ENCODE measurements at regions not wholly inside any gene's neighbourhood (a gene's known extent, or its start where the extent isn't known, plus 50 kb on each side); places are given as distances from the start of the nearest gene placed in this dataset.

- POLR2A ChIA-PET, result no interaction called here
- CTCF ChIA-PET, result no interaction called here
Measured at GRCh38 chr4:157896726-157897125, 276.1 kb downstream of the GASK1B start.

DNA sequence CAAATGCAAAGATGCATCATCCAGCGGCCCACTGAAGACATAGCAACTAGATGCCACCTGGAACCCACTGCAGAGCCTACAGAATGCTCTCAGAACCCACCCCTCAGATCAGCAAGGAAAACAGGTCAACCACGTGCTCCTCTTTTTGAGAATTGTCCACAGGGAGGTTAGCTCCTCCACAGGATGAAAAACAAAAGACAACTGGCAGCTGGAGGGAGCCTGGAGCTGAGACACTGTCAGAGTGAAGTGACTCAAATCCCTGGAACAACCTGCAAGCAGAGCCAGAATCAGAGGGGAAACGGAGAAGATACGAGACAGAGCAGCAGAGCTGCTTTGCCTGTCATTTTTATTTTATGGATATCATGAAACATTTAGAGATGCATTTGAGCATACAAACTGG is 277.6 kb downstream of the GASK1B start:
- POLR2A ChIA-PET, result no interaction called here

GRCh38 chr4:157889788-157890187 is 283.0 kb downstream of the GASK1B start:
- ChIA-PET POLR2A (no interaction called here), CTCF (no interaction called here)

More for the DNA sequence above, 277.6 kb downstream of the GASK1B start:
- CTCF ChIA-PET, result no interaction called here

DNA sequence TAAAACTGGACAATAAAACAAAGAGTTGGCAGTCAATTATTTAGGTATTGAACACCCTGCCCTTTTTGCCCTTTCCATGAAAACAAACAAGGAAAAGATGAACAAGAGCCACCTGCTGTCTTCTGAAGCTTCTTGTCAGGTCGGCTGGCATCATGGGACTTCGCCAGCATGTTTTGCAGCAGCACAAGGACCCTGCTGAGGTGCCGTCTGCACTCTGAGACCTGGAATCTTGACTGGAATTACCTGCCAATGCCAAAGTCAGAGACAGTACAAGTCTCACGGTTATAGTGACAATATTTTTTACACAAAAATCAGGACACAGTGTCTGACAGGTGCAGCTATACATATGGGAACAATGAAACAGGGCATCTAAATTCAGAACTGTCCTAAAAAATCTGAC is 284.5 kb downstream of the GASK1B start:
- CTCF ChIA-PET, result no interaction called here
- POLR2A ChIA-PET, result no interaction called here

- ChIA-PET CTCF (no interaction called here), POLR2A (no interaction called here)
Measured at GRCh38 chr4:157887316-157887715, 285.5 kb downstream of the GASK1B start.

DNA sequence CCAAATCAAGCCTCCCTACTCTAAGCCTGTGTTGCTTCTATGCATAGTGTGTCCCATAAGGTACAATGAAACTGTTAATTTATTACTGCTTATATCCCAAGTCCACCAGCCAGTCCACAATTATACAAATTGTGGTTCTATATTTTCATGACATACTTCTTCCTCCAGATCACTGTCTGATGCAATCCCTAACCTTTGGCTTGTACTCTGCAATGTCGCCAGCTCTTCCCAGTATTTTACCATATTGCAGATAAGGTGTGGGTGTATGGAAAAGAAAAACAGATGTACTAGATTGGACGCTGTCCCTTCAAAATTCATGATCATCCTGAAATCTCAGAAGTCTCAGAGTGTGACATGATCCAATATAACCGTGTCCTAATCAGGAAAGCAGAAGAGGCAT is 286.2 kb downstream of the GASK1B start:
- ChIA-PET POLR2A (no interaction called here), CTCF (no interaction called here)

GRCh38 chr4:157885811-157886210 is 287.0 kb downstream of the GASK1B start:
- CTCF ChIA-PET, result no interaction called here

GRCh38 chr4:157882901-157883300 is 289.9 kb downstream of the GASK1B start:
- POLR2A ChIA-PET, result no interaction called here
- CTCF ChIA-PET, result no interaction called here

More at GRCh38 chr4:157885811-157886210, 287.0 kb downstream of the GASK1B start:
- POLR2A ChIA-PET, result no interaction called here

DNA sequence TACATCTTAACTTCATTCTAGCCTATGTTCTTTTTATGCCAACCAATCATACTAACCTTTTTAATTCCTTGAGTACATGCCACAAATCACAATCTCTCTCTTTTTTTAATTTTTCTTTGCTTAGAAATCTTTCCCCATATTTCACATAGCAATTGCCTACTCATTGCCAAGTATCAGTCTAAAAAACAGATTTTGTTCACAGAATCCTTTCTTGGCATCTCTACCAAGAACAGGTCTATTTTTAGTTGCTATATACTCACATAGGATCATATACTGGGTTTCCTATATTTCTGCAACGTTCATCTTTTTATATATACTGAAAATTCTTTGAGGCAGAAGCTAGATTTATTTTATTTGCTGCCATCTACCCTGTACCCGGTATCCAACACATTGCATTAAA is 292.1 kb downstream of the GASK1B start:
- ChIA-PET POLR2A (no interaction called here), CTCF (no interaction called here)

DNA sequence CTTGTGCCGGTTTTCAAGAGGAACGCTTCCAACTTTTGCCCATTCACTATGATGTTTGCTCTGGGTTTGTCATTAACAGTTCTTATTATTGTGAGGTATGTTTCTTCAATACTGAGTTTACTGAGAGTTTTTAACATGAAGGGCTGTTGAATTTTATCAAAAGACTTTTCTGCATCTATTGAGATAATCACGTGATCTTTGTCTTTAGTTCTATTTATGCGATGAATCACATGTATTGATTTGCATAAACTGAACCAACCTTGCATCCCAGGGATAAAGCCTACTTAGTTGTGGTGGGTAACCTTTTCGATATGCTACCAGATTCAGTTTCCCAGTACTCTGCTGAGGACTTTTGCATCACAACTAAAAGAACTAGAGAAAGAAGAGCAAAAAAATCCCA is 318.0 kb downstream of the GASK1B start:
- ChIA-PET POLR2A (no interaction called here), CTCF (no interaction called here)

- CTCF ChIA-PET, result no interaction called here
- POLR2A ChIA-PET, result no interaction called here
Measured at GRCh38 chr4:157840648-157841047, 332.2 kb downstream of the GASK1B start.

DNA sequence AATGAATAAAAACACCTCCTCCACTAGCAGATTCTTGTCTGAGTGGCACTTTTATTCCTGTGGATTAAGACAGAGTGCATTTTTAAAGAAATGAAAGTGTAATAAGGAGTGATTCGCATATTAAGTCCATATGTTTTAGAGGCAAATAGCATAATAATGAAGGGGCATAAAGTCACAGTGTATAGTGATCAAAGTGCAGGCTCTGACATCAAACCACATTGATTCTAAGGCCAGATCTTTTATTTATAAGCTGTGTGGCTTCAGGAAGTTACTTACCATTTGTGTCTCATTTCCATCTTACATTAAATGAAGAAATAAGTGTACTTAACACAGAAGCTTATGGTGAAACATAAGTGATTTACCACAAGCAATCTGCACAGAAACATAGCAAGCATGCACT is 332.8 kb downstream of the GASK1B start:
- CTCF ChIA-PET, result no interaction called here
- POLR2A ChIA-PET, result no interaction called here

GRCh38 chr4:157838366-157838765 is 334.5 kb downstream of the GASK1B start:
- ChIA-PET CTCF (no interaction called here), POLR2A (no interaction called here)

GRCh38 chr4:157837071-157837703 is 335.6 kb downstream of the GASK1B start:
- POLR2A ChIA-PET, result no interaction called here
- CTCF ChIA-PET, result no interaction called here

GRCh38 chr4:157832596-157832995 is 340.2 kb downstream of the GASK1B start:
- ChIA-PET POLR2A (no interaction called here), CTCF (no interaction called here)

DNA sequence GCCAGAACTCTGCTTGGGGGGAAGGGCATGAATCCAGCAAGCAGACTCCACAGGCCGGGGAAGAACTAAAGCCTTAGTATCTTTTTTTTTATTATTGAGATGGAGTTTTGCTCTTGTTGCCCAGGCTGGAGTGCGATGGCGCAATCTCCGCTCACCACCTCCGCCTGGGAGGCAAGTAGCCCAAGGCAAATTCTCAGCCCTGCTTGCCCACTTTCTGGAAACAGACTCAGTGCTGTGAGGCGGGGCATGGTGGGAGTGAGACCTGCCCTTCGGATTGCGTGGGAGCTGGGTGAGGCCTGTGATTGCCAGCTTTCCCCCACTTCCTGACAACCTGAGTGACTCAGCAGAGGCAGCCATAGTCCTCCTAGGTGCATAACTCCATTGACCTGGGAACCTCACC is 348.8 kb downstream of the GASK1B start:
- CTCF ChIA-PET, result no interaction called here
- POLR2A ChIA-PET, result no interaction called here

DNA sequence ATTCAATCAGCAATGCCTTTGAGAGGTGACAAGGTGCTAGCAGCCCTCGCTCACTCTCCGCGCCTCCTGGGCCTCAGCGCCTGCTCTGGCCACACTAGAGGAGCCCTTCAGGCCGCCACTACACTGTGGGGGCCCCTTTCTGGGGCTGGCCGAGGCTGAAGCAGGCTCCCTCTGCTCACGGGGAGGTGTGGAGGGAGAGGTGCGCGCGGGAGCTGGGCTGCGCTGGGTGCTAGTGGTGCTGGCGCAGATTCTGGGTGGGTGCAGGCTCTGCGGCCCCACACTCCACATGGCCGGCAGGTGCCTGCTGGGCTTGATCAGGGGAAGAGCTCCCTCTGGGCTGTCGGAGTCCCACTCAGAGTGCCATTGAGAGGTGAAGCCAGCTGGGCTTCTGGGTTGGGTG is 351.0 kb downstream of the GASK1B start:
- POLR2A ChIA-PET, result no interaction called here
- CTCF ChIA-PET, result no interaction called here

DNA sequence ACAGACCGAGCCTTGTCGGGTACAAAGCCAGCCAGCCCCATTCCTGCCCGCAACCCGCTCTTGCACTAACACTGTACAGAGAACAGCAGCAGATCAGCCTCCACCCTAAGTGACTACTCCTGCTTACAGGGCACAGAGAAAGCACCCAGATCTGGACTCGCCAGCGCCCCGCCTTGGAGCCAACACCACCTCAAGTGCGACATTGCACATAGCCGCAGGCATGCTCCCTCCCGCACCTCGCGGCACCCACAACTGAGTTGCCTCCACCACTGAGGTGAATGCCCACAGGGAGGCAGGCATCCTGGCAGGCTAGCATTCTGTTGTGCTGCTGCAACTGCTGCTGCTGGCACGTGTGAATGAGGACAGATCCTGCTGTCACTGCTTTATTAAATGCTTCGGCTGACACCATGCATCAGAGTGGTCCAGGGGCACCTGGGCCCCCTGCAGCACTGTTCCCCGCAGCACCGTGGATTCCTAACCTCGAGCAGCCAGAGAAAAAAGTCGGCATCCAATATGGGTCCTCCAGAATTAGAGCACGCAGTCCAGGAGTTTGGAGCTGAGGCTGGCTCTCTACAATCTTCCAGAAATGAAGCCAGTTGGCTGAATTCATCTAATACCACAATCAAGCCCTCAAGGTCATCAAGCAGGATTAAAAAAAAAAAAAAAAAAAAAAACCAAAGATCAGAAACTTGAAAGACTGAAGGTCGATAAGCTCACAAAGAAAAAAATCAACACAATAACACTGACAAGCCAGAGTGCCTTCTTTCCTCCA is 352.9 kb downstream of the GASK1B start:
- ChIA-PET CTCF (no interaction called here), POLR2A (no interaction called here)

- ChIA-PET POLR2A (no interaction called here), CTCF (no interaction called here)
Measured at GRCh38 chr4:157818946-157819692, 353.7 kb downstream of the GASK1B start.

- CTCF ChIA-PET, result no interaction called here
- POLR2A ChIA-PET, result no interaction called here
Measured at GRCh38 chr4:157810137-157810774, 362.6 kb downstream of the GASK1B start.

GRCh38 chr4:157808796-157809383 is 363.9 kb downstream of the GASK1B start:
- ChIA-PET CTCF (no interaction called here), POLR2A (no interaction called here)
